ENCODE measurements at regions not wholly inside any gene's neighbourhood (a gene's known extent, or its start where the extent isn't known, plus 50 kb on each side); places are given as distances from the start of the nearest gene placed in this dataset.

GRCh38 chr3:150072576-150072975, 101.9 kb upstream of the PFN2 start:
- no peak for TF ChIP-seq CTCF (conservative IDR thresholded peaks at IDR 0.05; ENCODE audit: low read depth, low read length)
- TF ChIP-seq RFX5 (IDR thresholded peaks at IDR 0.05; ENCODE audit: low read depth, low read length): no peak
- no peak for TF ChIP-seq POLR2A (IDR thresholded peaks at IDR 0.05; ENCODE audit: low read depth, low read length)
- TF ChIP-seq NFE2L2 (IDR thresholded peaks at IDR 0.05; ENCODE audit: low read depth, low read length): no peak
- TF ChIP-seq MAFK (IDR thresholded peaks at IDR 0.05; ENCODE audit: low read depth, low read length): no peak
- no peak for TF ChIP-seq BHLHE40 (IDR thresholded peaks at IDR 0.05; ENCODE audit: low read depth, low read length)
- no peak for TF ChIP-seq RAD21 (IDR thresholded peaks at IDR 0.05; ENCODE audit: low read length)

Measured in IMR-90 (cell line).